K562 (cell line): ENCODE measurements at regions not wholly inside any gene's neighbourhood (a gene's known extent, or its start where the extent isn't known, plus 50 kb on each side); places are given as distances from the start of the nearest gene placed in this dataset.
A peak's percentile ranks its signal among the peaks of the same experiment; 100 is the strongest.

Experiments used
- ATAC-seq: fragments of 200-7000 bp; cut with Tn5 transposase; 3 replicates; pipeline ENCODE4 v1.9.1; 2020; ENCODE audit warnings: moderate library complexity
- BruUV-seq: library from RNA; stranded (reverse); fragments of 400-500 nt; replicated peaks from 2 replicates; lab custom pipeline; 2021; lab: Mats Ljungman, UMichigan
- CTCF ChIA-PET: fragments of 300-600 bp; formaldehyde crosslinking; extraction: SDS; loops from one replicate; lab custom pipeline; 2021; ENCODE audit warnings: low intra/inter-chr PET ratio; lab: Yijun Ruan, JAX
- POLR2A ChIA-PET: fragments of 300-600, 350-650 bp; sonication (Branson Sonifier 250); formaldehyde crosslinking; extraction: SDS; loops from one replicate; lab custom pipeline; 2021; ENCODE audit warnings: antibody characterized with exemption, inconsistent platforms; lab: Yijun Ruan, JAX
- DNase-seq, 4 experiments: peaks; one replicate each; pipeline versions ENCODE4 v3.0.0 to v3.0.0-alpha.2; 2011 to 2018; ENCODE audit warnings: low spot score in 3 of 4, mixed read lengths in 3 of 4; ENCODE audit errors: extremely low read depth in 1 of 4
- FAIRE-seq: peaks from 2 replicates; lab custom pipeline; 2011; peaks lifted over from hg19 to GRCh38; lab: Jason Lieb, UNC
- H2AFZ ChIP-seq: 2 replicates; pipeline ENCODE4 v1.6.0; 2011; ENCODE audit warnings: low read depth, low read length, control low read depth, inconsistent platforms
- H3K27ac ChIP-seq: fragments of 200-600 bp; 3 replicates; pipeline ENCODE4 v1.8.0; 2011; ENCODE audit warnings: low read depth, mild to moderate bottlenecking, control low read depth, inconsistent platforms, low read length, moderate library complexity, mixed read lengths; ENCODE audit errors: extremely low read depth
- H3K27me3 ChIP-seq, 2 experiments: fragments of 300-600 bp in 1 of 2; 2 replicates in 1 of 2; 3 replicates in 1 of 2; pipeline versions ENCODE4 v1.6.0 to v1.8.0; 2011; ENCODE audit warnings: inconsistent platforms in 2 of 2, low read length in 2 of 2, mild to moderate bottlenecking in 1 of 2, mixed read lengths in 1 of 2, moderate library complexity in 1 of 2; ENCODE audit not compliant: control insufficient read depth in 2 of 2, insufficient read depth in 2 of 2
- H3K36me3 ChIP-seq: fragments of 300-600 bp; 3 replicates; pipeline ENCODE4 v1.8.0; 2011; ENCODE audit warnings: mild to moderate bottlenecking, low read length, inconsistent platforms; ENCODE audit not compliant: control insufficient read depth, insufficient read depth
- H3K4me1 ChIP-seq, 2 experiments: fragments of 200-600 bp in 1 of 2; replicated peaks in 1 of 2; 2 replicates in 1 of 2; 3 replicates in 1 of 2; pipeline versions ENCODE4 v1.5.1 to v1.8.0; 2011; ENCODE audit warnings: inconsistent platforms in 2 of 2, low read length in 2 of 2, mild to moderate bottlenecking in 1 of 2, mixed read lengths in 1 of 2, moderate library complexity in 1 of 2; ENCODE audit not compliant: control insufficient read depth in 2 of 2, insufficient read depth in 2 of 2
- H3K4me2 ChIP-seq: 2 replicates; pipeline ENCODE4 v1.6.1; 2011; ENCODE audit warnings: low read length, control low read depth, inconsistent platforms, mixed read lengths; ENCODE audit not compliant: insufficient read depth
- H3K4me3 ChIP-seq: fragments of 200-600 bp; sonication (generic), shearing (Covaris generic); 2 replicates; pipeline ENCODE4 v1.5.1; 2016; ENCODE audit warnings: control low read depth, inconsistent platforms
- H3K79me2 ChIP-seq: fragments of 200-600 bp; 3 replicates; pipeline ENCODE4 v1.8.0; 2011; ENCODE audit warnings: low read length, inconsistent platforms; ENCODE audit not compliant: control insufficient read depth, insufficient read depth
- H3K9ac ChIP-seq, 2 experiments: 2 replicates each; pipeline versions ENCODE4 v1.6.0 to v1.6.1; 2011; ENCODE audit warnings: low read depth in 2 of 2, low read length in 2 of 2, control low read depth in 1 of 2, inconsistent platforms in 1 of 2, mild to moderate bottlenecking in 1 of 2, mixed read lengths in 1 of 2; ENCODE audit not compliant: insufficient read depth in 1 of 2
- H3K9me1 ChIP-seq: one replicate; pipeline ENCODE4 v1.6.0; 2011; ENCODE audit warnings: inconsistent platforms, mild to moderate bottlenecking, low read length, moderate library complexity; ENCODE audit not compliant: control insufficient read depth, insufficient read depth
- H3K9me3 ChIP-seq: replicated peaks from 2 replicates; pipeline ENCODE4 v1.5.1; 2011; ENCODE audit warnings: low read depth, low read length, inconsistent platforms; ENCODE audit not compliant: control insufficient read depth, insufficient read depth
- H4K20me1 ChIP-seq: replicated peaks from 2 replicates; pipeline ENCODE4 v1.6.1; 2011; ENCODE audit warnings: low read length, inconsistent platforms, mixed read lengths; ENCODE audit not compliant: control insufficient read depth, insufficient read depth
- CBFB ChIP-seq: sonication (generic); formaldehyde crosslinking; IDR thresholded peaks from 2 replicates; pipeline ENCODE4 v1.4.0; 2020; ENCODE audit warnings: mild to moderate bottlenecking, missing genetic modification reagents
- CLOCK ChIP-seq: fragments of 250-450 bp; sonication (Bioruptor Pico); IDR thresholded peaks from 2 replicates; pipeline ENCODE4 v1.4.0; 2020; ENCODE audit warnings: mild to moderate bottlenecking, moderate library complexity, borderline replicate concordance
- DLX4 ChIP-seq: fragments of 250-450 bp; sonication (Bioruptor Pico); IDR thresholded peaks from 2 replicates; pipeline ENCODE4 v1.6.1; 2021; ENCODE audit warnings: mild to moderate bottlenecking
- MAFF ChIP-seq: IDR thresholded peaks from 2 replicates; pipeline ENCODE4 v1.6.1; 2012; ENCODE audit warnings: low read length, improper control_type of control experiment
- MAFG ChIP-seq: fragments of 450-650 bp; conservative IDR thresholded peaks from 2 replicates; pipeline ENCODE4 v1.6.1; 2016; ENCODE audit warnings: missing genetic modification characterization, missing compliant biosample characterization
- NFYB ChIP-seq: IDR thresholded peaks from 2 replicates; pipeline ENCODE4 v1.6.1; 2011; ENCODE audit warnings: mild to moderate bottlenecking, moderate library complexity; ENCODE audit not compliant: insufficient read length; ENCODE audit errors: extremely low read depth
- PHF20 ChIP-seq: fragments of 450-650 bp; IDR thresholded peaks from 2 replicates; pipeline ENCODE4 v1.6.1; 2018; ENCODE audit not compliant: partially characterized antibody
- PHTF2 ChIP-seq: fragments of 250-450 bp; sonication (Bioruptor Pico); IDR thresholded peaks from 2 replicates; pipeline ENCODE4 v1.5.0; 2021; ENCODE audit warnings: mild to moderate bottlenecking
- RB1 ChIP-seq: fragments of 450-650 bp; IDR thresholded peaks from 2 replicates; pipeline ENCODE4 v1.6.1; 2017; ENCODE audit warnings: low read depth, mild to moderate bottlenecking
- RNF2 ChIP-seq: sonication (generic); IDR thresholded peaks from 2 replicates; pipeline ENCODE4 v1.6.1; 2016
- SAFB2 ChIP-seq: fragments of 200-400 bp; formaldehyde crosslinking; IDR thresholded peaks from 2 replicates; pipeline ENCODE4 v1.6.1; 2018; ENCODE audit warnings: borderline replicate concordance, low read length, low read depth, moderate library complexity; ENCODE audit not compliant: severe bottlenecking
- SMAD2 ChIP-seq: fragments of 150-350 bp; IDR thresholded peaks from 2 replicates; pipeline ENCODE4 v1.6.1; 2014; ENCODE audit warnings: low read depth, mild to moderate bottlenecking, low read length
- SOX6 ChIP-seq: fragments of 450-650 bp; IDR thresholded peaks from 2 replicates; pipeline ENCODE4 v1.6.1; 2014; ENCODE audit warnings: mild to moderate bottlenecking
- XRCC5 ChIP-seq: fragments of 200-400 bp; formaldehyde crosslinking; IDR thresholded peaks from 2 replicates; pipeline ENCODE4 v1.6.1; 2017; ENCODE audit warnings: low read depth, mild to moderate bottlenecking, low read length
- ZNF316 ChIP-seq: fragments of 450-650 bp; IDR thresholded peaks from 2 replicates; pipeline ENCODE4 v1.6.1; 2016
- ZNF780A ChIP-seq: fragments of 250-450 bp; sonication (Bioruptor Pico); IDR thresholded peaks from 2 replicates; pipeline ENCODE4 v1.5.0; 2021; ENCODE audit warnings: mild to moderate bottlenecking
- WGBS: fragments of 100-300 bp; shearing (Covaris generic); methylation state at CpG from one replicate; pipeline ENCODE4 v1.1.6; 2016; ENCODE audit warnings: low coverage, mixed read lengths; ENCODE audit not compliant: insufficient coverage; ENCODE audit errors: missing lambda C conversion rate; 5-methylcytosine and 5-hydroxymethylcytosine counted together
- in situ Hi-C: fragments of 300-500 bp; cut with MboI; formaldehyde crosslinking; loops from 4 replicates; pipeline ENCODE4 v1.15.0; 2018; ENCODE audit warnings: inconsistent platforms, mixed read lengths
- intact Hi-C: fragments of 100-400 bp; cut with micrococcal nuclease; formaldehyde crosslinking; loops from 2 replicates; pipeline ENCODE4 v1.14.2; 2022

GRCh38 chr14:54335569-54336155 lies 61.1 kb upstream of the CDKN3 start:
- Histone ChIP-seq H3K4me2 (no peak overlapping the region), H3K9me1 (no peaks in the 10 kb centered on the region), H3K9ac (no peak overlapping the region), H3K27me3 (no peaks in the 10 kb centered on the region), H3K4me3 (no peak overlapping the region), H3K9me3 (no peaks in the 10 kb centered on the region), H2AFZ (no peak overlapping the region), H3K79me2 (no peaks in the 10 kb centered on the region), H3K36me3 (no peaks in the 10 kb centered on the region), H3K27ac (no peak overlapping the region), H4K20me1 (no peaks in the 10 kb centered on the region), H3K4me1 (no peaks in the 10 kb centered on the region)
- ChIA-PET CTCF (no interaction called here), POLR2A (no interaction called here)
- DNase-seq (no peak), FAIRE-seq (no peak)
- BruUV-seq, result no TSS peak
- whole genome bisulfite sequencing, result 0% methylated on average over 2 of the region's 2 CpGs
- in situ Hi-C loops (loop anchor here (25.0 kb wide), 1 partner anchor 1523 kb away; no protein-coding TSS in a partner anchor), intact Hi-C loops (no loop called here)
- TF ChIP-seq MAFF (0 out of 2 replicates have a peak, but pooled peaks have one; percentile 29), ZNF316 (peak; percentile 53), SOX6 (no peak)
- TF ChIP-seq, all 486 proteins: peak for 2
- ATAC-seq, result no peak

- ChIA-PET CTCF (no interaction called here), POLR2A (no interaction called here)
- intact Hi-C loops, result no loop called here
- BruUV-seq, result no TSS peak
- Histone ChIP-seq H3K9me3 (no peaks in the 10 kb centered on the region), H3K9ac (no peak overlapping the region), H3K4me2 (no peak overlapping the region), H3K27ac (no peak overlapping the region), H3K79me2 (no peaks in the 10 kb centered on the region), H3K4me3 (no peak overlapping the region), H3K27me3 (no peaks in the 10 kb centered on the region), H3K9me1 (no peaks in the 10 kb centered on the region), H4K20me1 (no peaks in the 10 kb centered on the region), H3K4me1 (no peaks in the 10 kb centered on the region), H3K36me3 (no peaks in the 10 kb centered on the region), H2AFZ (no peak overlapping the region)
- FAIRE-seq (no peak), DNase-seq (no peak), ATAC-seq (no peak)
- 1% methylated on average over 10 of the region's 10 CpGs for WGBS
- in situ Hi-C loops, result loop anchor here (25.0 kb wide), 1 partner anchor 1525 kb away; no protein-coding TSS in a partner anchor
- TF ChIP-seq PHTF2, result no peak
- TF ChIP-seq NFYB, result no peak
- TF ChIP-seq RB1, result no peak
- no peak for TF ChIP-seq ZNF780A (CRISPR knock-in tag)
- TF ChIP-seq MAFG (tag), result no peak
- no peak for TF ChIP-seq DLX4 (CRISPR knock-in tag)
- no peak for TF ChIP-seq PHF20
- TF ChIP-seq CBFB (CRISPR knock-in tag), result no peak
- no peak for TF ChIP-seq RNF2
- no peak for TF ChIP-seq SAFB2
- no peak for TF ChIP-seq XRCC5
- TF ChIP-seq SMAD2, result no peak
- no peak for TF ChIP-seq CLOCK (CRISPR knock-in tag)
These were observed 59.5 kb upstream of the CDKN3 start for GRCh38 chr14:54337314-54337713.
